Right atrium auricular region (tissue), 2 donors: ENCODE measurements at regions not wholly inside any gene's neighbourhood (a gene's known extent, or its start where the extent isn't known, plus 50 kb on each side); places are given as distances from the start of the nearest gene placed in this dataset.
A peak's percentile ranks its signal among the peaks of the same experiment; 100 is the strongest.
"Not testable (repeated sequence)": the region's sequence is repeated elsewhere in the genome, so short reads cannot be mapped to it uniquely, and the experiment has no call there.

Experiments
- DNase-seq: peaks from one replicate; pipeline ENCODE4 v3.0.0-alpha.2; 2019; ENCODE audit warnings: low spot score
- H3K27ac ChIP-seq, 2 donors: fragments of 200-600 bp; sonication (generic); 1 replicate in 1 of 2; 2 replicates in 1 of 2; pipeline ENCODE4 v1.5.1; 2016 to 2019
- H3K27me3 ChIP-seq, 2 donors: fragments of 200-600 bp; sonication (generic); one replicate each; pipeline versions ENCODE4 v1.5.1 to v1.6.0; 2017 to 2019
- H3K36me3 ChIP-seq: fragments of 200-600 bp; sonication (generic); one replicate; pipeline ENCODE4 v1.5.1; 2016
- H3K4me1 ChIP-seq, 2 donors: fragments of 200-600 bp; sonication (generic); one replicate each; pipeline versions ENCODE4 v1.5.1 to v1.6.0; 2017 to 2019
- H3K4me3 ChIP-seq, 2 donors: fragments of 200-600 bp; sonication (generic); 1 replicate in 1 of 2; 2 replicates in 1 of 2; pipeline ENCODE4 v1.5.1; 2017 to 2019; ENCODE audit warnings: mild to moderate bottlenecking in 1 of 2, moderate library complexity in 1 of 2
- H3K9me3 ChIP-seq, 2 donors: fragments of 200-600 bp; sonication (generic); one replicate each; pipeline ENCODE4 v1.5.1; 2019
- CTCF ChIP-seq, 2 donors: fragments of 200-600 bp; sonication (generic); IDR thresholded peaks; one replicate each; pipeline ENCODE4 v1.5.1; 2019; ENCODE audit warnings: antibody characterized with exemption in 2 of 2

GRCh38 chr3:106347350-106347749 is 478.5 kb upstream of the CBLB start:
- TF ChIP-seq CTCF (IDR thresholded peaks at IDR 0.05): no peak
- H3K9me3 ChIP-seq: no peaks in the 10 kb centered on the region
- H3K4me1 ChIP-seq: peaks cover 0 to 11% of the 10 kb centered on the region in 2 donors
- H3K27me3 ChIP-seq: no peaks in the 10 kb centered on the region
- DNase-seq: no peak
- peak overlapping the region in 1 of 2 donors; percentile 45 for H3K27ac ChIP-seq
- H3K4me3 ChIP-seq: no peak overlapping the region
- no peaks in the 10 kb centered on the region for H3K36me3 ChIP-seq

GRCh38 chr3:106348139-106348690 is 479.4 kb upstream of the CBLB start:
- H3K36me3 ChIP-seq: no peaks in the 10 kb centered on the region
- no peak for TF ChIP-seq CTCF (IDR thresholded peaks at IDR 0.05)
- peaks cover 0 to 11% of the 10 kb centered on the region in 2 donors for H3K4me1 ChIP-seq
- peak overlapping the region in 1 of 2 donors; percentile 45 for H3K27ac ChIP-seq
- H3K9me3 ChIP-seq: no peaks in the 10 kb centered on the region
- H3K4me3 ChIP-seq: no peak overlapping the region
- no peak for DNase-seq
- H3K27me3 ChIP-seq: no peaks in the 10 kb centered on the region

GRCh38 chr3:106349191-106349881 is 480.5 kb upstream of the CBLB start:
- no peak for DNase-seq
- peak overlapping the region in 1 of 2 donors; percentile 45 for H3K27ac ChIP-seq

GRCh38 chr3:106355873-106356272 is 487.1 kb upstream of the CBLB start:
- H3K4me1 ChIP-seq: no peaks in the 10 kb centered on the region
- no peak overlapping the region for H3K4me3 ChIP-seq
- no peak overlapping the region for H3K27ac ChIP-seq
- H3K9me3 ChIP-seq: no peaks in the 10 kb centered on the region
- no peak for DNase-seq
- no peaks in the 10 kb centered on the region for H3K27me3 ChIP-seq
- H3K36me3 ChIP-seq: no peaks in the 10 kb centered on the region
- TF ChIP-seq CTCF (IDR thresholded peaks at IDR 0.05): no peak

More at GRCh38 chr3:106349191-106349881, 480.5 kb upstream of the CBLB start:
- no peak for TF ChIP-seq CTCF (IDR thresholded peaks at IDR 0.05)
- Histone ChIP-seq H3K4me1 (peaks cover 0 to 11% of the 10 kb centered on the region in 2 donors), H3K9me3 (no peaks in the 10 kb centered on the region), H3K4me3 (no peak overlapping the region), H3K27me3 (no peaks in the 10 kb centered on the region), H3K36me3 (no peaks in the 10 kb centered on the region)

- Histone ChIP-seq H3K27ac (no peak overlapping the region), H3K4me3 (no peak overlapping the region), H3K27me3 (no peaks in the 10 kb centered on the region), H3K9me3 (no peaks in the 10 kb centered on the region), H3K4me1 (no peaks in the 10 kb centered on the region), H3K36me3 (no peaks in the 10 kb centered on the region)
- no peak for TF ChIP-seq CTCF (IDR thresholded peaks at IDR 0.05)
- no peak for DNase-seq
These were observed 490.9 kb upstream of the CBLB start for GRCh38 chr3:106359692-106360091.

- not testable (repeated sequence) for H3K4me3 ChIP-seq, H3K27me3 ChIP-seq, DNase-seq, H3K36me3 ChIP-seq, H3K9me3 ChIP-seq, H3K4me1 ChIP-seq, H3K27ac ChIP-seq
These were observed 492.1 kb upstream of the CBLB start for GRCh38 chr3:106360901-106361300.
